ENCODE measurements at regions not wholly inside any gene's neighbourhood (a gene's known extent, or its start where the extent isn't known, plus 50 kb on each side); places are given as distances from the start of the nearest gene placed in this dataset.
"Not testable (repeated sequence)": the region's sequence is repeated elsewhere in the genome, so short reads cannot be mapped to it uniquely, and the experiment has no call there.

GRCh38 chr1:177665935-177666334 lies 303.9 kb downstream of the SEC16B start:
- DNase-seq (ENCODE audit: extremely low read depth in 1 of 11, low read depth in 9 of 11, low spot score in 4 of 11), result no peak

GRCh38 chr1:177664742-177665141 lies 305.1 kb downstream of the SEC16B start:
- DNase-seq (ENCODE audit: extremely low read depth in 1 of 11, low read depth in 9 of 11, low spot score in 4 of 11), result not testable (repeated sequence)

DNA sequence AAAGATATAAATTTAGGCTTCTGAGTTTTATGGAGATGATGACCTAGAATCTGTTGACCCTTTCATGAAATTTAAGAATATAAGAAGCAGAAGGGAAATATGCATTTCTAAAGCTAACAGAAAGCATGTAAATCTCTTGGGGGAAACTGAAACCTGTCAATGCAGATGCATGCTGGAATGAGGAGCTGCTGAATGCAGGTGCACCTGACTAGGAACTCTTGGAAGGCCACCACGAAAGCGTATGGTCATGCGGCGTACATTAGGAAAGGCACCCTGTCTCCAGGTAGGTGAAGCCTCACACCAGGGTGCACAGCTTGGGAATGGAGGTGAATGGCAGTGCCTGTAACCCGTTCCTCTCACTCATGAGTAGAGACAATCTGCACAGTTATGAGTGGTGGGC lies 309.7 kb downstream of the SEC16B start:
- no peak for DNase-seq (ENCODE audit: extremely low read depth in 1 of 11, low read depth in 9 of 11, low spot score in 4 of 11)

DNA sequence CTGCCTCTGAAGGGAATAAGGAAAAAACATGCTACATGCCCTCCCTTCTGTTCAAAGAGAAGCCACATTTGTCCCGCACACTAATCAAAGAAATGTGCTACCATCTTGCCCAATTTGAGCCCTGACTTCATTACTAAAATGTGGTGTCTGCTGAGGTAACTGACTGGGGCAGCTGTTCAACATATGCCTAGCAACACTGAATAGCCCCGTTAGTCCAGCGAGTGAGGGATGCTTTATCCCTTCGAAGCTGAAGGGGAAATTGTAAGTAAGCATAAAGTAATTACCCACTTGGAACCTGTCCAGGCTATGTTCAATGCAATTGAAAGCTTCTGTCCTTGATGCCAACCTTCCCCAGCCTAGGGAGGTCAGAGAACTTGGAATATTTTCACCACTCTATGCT lies 310.6 kb downstream of the SEC16B start:
- no peak for DNase-seq (ENCODE audit: extremely low read depth in 1 of 11, low read depth in 9 of 11, low spot score in 4 of 11)

- DNase-seq (ENCODE audit: extremely low read depth in 1 of 11, low read depth in 9 of 11, low spot score in 4 of 11), result no peak
Measured at GRCh38 chr1:177656598-177656997, 313.3 kb downstream of the SEC16B start.

DNA sequence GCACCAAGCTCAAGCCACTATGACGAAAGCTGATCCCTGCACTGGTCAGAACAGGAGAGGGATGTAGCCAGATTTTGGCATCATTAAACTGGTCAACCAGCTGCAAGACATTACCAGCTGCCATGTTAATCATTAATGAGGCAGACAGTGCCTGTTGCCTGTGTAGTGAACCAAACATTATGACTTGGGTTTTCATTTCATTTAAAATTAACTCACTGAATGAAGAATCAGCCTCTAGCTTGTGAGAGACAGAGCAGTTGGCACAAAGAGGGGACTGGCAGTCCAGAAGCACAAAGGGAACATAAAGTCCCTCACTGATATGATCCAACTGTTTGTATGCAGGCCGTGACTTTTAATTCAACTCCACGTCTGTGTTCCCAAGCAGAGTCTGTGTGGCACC lies 318.9 kb downstream of the SEC16B start:
- DNase-seq (ENCODE audit: extremely low read depth in 1 of 11, low read depth in 9 of 11, low spot score in 4 of 11), result peak in 9 of 11 donors; percentile 51 to 81 (median 61)

- no peak for DNase-seq (ENCODE audit: extremely low read depth in 1 of 11, low read depth in 9 of 11, low spot score in 4 of 11)
Measured at GRCh38 chr1:177648731-177649265, 321.1 kb downstream of the SEC16B start.

- DNase-seq (ENCODE audit: extremely low read depth in 1 of 11, low read depth in 9 of 11, low spot score in 4 of 11), result no peak
Measured at GRCh38 chr1:177648138-177648537, 321.7 kb downstream of the SEC16B start.

DNA sequence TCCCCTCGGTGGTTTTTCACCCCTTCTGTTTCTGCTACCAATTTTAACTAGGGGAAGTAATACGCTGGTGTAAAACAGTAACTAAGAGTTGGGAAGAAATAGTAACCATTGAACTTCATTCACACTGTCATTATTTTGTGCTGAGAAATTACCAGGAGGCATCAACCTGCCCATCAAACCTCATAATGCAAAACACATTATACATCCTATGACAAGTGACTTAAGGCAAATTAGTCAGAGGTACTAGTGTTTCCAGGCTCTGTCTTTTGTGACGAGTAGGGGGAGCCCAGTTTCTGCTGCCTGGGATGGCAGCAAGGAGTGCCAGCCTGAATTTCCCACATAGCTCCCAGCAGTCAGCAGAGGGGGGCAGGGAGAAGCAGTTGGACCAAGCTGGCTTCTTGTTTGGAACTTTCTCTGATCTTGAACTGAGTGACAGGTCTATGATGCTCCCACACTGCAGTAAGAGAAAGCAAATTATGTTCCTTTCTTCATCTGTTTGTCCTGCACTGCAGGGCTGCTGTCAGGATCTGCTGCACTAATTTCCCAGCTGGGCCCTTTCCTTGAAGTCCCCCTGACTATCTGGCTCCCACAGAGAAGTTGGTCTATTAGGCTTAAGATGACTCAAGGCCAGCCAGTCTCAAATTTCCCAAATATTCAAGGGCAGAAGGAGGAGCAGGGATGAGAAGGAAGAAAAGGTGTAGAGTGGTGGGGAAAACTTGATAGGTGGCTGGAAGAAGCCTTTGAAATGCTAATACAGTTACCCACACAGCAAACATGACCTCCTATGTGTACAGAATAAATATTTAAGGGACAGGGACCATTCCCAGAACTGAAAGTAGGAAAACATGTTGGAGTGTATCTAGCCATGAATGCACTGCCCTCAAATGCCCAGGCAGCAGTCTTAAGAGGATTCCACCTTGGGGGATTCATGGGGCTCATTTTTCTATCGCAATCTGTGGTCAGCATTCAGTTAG lies 322.8 kb downstream of the SEC16B start:
- DNase-seq (ENCODE audit: extremely low read depth in 1 of 11, low read depth in 9 of 11, low spot score in 4 of 11), result no peak

DNA sequence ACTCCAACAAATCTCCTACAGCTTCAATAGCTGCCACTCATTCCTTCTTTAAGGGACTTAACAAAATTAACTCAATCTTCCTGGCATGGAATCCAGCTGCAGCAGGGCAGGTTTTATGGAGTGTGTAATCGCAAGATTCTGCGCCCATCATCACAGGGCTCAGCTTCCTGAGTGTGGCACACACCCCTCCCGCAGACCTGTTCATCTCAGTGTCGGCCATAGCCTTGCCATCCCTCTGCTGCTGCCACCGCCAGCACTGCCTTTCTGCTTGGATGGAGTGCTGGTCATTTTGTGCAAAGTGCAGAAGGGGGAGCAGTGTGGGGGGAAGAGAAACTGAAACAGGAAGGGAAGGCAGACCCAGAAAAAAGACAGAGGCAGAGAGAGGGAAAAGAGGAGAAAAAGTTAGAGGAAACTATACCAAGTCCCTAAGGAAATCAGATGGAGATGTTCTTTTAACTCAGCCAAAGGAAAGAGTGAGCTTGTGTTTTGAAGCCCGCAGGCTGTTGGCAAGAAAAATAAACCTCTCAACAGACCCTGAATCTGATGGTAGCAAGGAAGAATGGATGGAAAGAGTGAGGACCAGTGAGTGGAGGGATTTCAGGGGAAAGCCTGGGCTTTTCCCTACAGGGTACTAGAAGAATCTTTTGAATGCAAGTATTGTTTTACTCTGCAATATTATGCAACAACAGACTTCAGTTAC lies 324.2 kb downstream of the SEC16B start:
- DNase-seq (ENCODE audit: extremely low read depth in 1 of 11, low read depth in 9 of 11, low spot score in 4 of 11), result peak in 6 of 11 donors; percentile 26 to 45 (median 40)

DNA sequence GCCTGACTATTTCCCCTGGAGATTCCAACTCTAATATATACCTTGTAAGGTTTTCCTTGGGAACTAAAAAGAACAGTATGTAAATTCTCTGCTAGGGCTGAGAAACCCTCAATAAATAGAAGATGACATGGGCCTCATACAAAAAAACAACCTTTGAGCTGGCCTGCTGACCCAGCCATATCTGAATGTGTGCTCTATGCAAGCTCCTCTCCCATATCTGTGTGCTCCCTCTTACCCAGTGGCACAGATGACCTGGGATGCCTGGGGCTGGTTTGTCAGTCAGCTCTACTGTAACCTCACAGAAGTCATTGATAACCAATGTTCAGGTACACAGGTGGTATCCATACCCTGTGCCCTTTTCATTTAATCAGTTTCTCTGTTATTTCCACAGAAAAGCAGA lies 329.2 kb downstream of the SEC16B start:
- no peak for DNase-seq (ENCODE audit: extremely low read depth in 1 of 11, low read depth in 9 of 11, low spot score in 4 of 11)

GRCh38 chr1:177634151-177634550 lies 335.7 kb downstream of the SEC16B start:
- DNase-seq (ENCODE audit: extremely low read depth in 1 of 11, low read depth in 9 of 11, low spot score in 4 of 11), result not testable (repeated sequence)

DNA sequence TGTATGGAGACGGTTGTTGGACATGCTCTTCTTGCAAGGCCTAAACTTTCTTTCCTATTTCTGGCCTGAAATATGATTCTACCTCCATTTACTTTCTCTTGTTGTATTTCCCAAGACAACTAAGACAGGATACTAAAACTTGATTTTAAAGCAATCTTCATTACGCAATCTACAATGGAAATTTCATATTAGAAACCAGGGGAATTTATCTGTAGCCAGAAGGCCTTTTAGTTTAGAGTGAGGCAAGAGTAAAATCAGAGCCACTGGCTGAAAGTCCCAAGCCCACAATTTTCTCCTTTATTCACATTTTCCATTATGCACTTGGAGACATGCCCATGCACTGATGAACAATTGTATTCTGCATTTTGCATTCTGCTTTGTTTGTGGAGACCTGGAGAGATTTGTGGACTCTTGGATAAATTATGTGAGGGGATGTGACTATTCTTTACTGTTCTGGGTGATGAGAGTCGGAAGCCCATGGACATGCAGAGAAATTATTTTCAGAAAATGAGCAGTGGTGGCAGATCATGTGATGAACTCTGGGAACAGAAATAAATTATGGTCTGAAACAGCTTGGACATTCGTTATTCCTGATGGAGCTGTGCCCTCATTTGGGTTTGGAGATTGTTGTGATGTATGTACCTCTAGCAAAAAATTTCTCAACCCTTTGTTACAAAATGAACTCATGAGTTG lies 336.8 kb downstream of the SEC16B start:
- no peak for DNase-seq (ENCODE audit: extremely low read depth in 1 of 11, low read depth in 9 of 11, low spot score in 4 of 11)

- no peak for DNase-seq (ENCODE audit: extremely low read depth in 1 of 11, low read depth in 9 of 11, low spot score in 4 of 11)
Measured at GRCh38 chr1:177631770-177632169, 338.1 kb downstream of the SEC16B start.

DNA sequence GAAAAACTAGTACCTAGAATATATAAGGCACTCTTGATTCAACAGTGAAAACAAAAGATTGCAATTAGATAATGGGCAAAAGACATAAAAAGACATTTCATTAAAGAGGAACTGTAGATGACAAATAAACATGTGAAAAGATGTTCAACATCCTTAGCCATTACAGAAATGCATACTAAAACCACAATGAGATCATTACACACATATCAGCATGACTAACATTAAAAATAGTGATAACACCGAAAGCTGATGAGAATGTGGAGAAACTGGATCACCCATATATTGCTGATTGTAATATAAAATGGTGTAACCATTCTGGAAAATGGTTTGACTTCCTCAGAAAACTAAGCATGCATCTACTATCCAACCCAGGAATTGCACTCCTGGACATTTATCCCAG lies 340.3 kb downstream of the SEC16B start:
- no peak for DNase-seq (ENCODE audit: extremely low read depth in 1 of 11, low read depth in 9 of 11, low spot score in 4 of 11)

DNA sequence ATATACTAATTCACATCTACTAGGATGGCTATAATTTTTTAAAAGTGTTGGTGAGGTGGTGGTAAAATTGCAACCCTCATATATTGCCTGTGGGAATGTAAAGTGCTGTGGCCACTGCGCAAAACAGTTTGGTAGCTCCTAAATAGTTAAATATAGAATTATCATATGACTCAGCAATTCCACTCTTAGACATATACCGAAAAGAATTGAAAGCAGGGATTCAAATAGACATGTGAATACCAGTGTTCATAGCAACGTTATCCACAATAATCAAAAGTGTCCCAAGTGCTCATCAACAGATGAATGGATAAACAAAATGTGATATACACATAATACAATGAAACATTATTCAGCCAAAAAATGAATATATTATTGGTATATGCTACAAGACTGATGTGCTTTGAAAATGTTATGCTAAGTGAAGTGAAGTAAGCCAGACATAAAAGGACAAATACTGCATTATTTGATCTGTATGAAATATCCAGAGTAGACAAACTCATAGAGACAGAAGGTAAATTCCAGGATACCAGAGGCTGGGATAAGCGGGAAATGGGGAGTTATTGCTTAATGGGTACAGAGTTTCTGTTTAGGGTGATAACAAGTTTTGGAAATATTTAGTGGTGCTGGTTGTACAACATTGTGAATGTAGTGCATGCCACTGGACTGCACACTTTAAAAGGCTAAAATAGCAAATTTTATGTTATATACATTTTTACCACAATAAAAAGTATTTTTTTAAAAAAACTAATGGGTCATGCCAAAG lies 342.5 kb downstream of the SEC16B start:
- DNase-seq (ENCODE audit: extremely low read depth in 1 of 11, low read depth in 9 of 11, low spot score in 4 of 11), result no peak

DNA sequence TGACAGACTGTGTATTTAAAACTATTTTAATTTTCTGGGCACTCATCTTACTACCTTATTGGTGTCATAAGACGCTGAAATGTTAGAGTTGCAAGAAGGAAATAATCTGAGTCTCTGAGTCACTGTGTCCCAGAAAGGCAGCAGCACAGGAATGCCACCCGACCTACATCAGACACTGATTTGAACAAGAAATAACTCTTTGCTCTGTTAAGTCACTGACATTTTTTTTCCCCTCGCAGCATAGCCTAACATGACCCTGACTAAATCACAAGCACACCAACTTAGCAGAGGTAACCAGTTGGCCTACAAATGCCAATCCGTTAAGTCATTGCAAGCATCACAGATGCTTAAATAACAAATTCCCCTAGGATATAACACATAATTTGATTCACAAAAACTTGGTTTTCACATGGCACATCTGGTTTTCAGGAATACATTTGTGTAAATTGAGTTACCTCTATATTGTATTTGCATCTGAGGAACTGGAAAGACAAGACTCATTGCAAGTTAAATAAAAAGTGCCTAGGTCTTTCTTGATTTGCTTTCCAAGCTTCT lies 349.1 kb downstream of the SEC16B start:
- DNase-seq (ENCODE audit: extremely low read depth in 1 of 11, low read depth in 9 of 11, low spot score in 4 of 11), result no peak

- no peak for DNase-seq (ENCODE audit: extremely low read depth in 1 of 11, low read depth in 9 of 11, low spot score in 4 of 11)
Measured at GRCh38 chr1:177615251-177615650, 354.6 kb downstream of the SEC16B start.

Measured in renal cortex interstitium (tissue), 11 donors.